GM23248 (cell line): ENCODE measurements at regions not wholly inside any gene's neighbourhood (a gene's known extent, or its start where the extent isn't known, plus 50 kb on each side); places are given as distances from the start of the nearest gene placed in this dataset.
"Not testable (repeated sequence)": the region's sequence is repeated elsewhere in the genome, so short reads cannot be mapped to it uniquely, and the experiment has no call there.

Experiments used
- DNase-seq: peaks from one replicate; pipeline ENCODE4 v3.0.0-alpha.2; 2015
- H2AFZ ChIP-seq: fragments of 200-600 bp; sonication (generic); 2 replicates; pipeline ENCODE4 v1.6.1; 2016; ENCODE audit warnings: antibody characterized with exemption
- H3F3A ChIP-seq: fragments of 200-600 bp; sonication (generic); 2 replicates; pipeline ENCODE4 v1.6.1; 2016; ENCODE audit warnings: mild to moderate bottlenecking, antibody characterized with exemption, mixed run types; ENCODE audit not compliant: insufficient read depth
- H3K27ac ChIP-seq: fragments of 200-600 bp; sonication (generic); 2 replicates; pipeline ENCODE4 v1.5.1; 2016; ENCODE audit warnings: mild to moderate bottlenecking
- H3K27me3 ChIP-seq: fragments of 200-600 bp; sonication (generic); replicated peaks from 2 replicates; pipeline ENCODE4 v1.6.1; 2016; ENCODE audit warnings: mild to moderate bottlenecking; ENCODE audit not compliant: insufficient read depth
- H3K36me3 ChIP-seq: fragments of 200-600 bp; sonication (generic); 2 replicates; pipeline ENCODE4 v1.6.1; 2016; ENCODE audit warnings: low read depth, mild to moderate bottlenecking
- H3K4me1 ChIP-seq: fragments of 200-600 bp; sonication (generic); 2 replicates; pipeline ENCODE4 v1.6.1; 2016; ENCODE audit warnings: mild to moderate bottlenecking; ENCODE audit not compliant: insufficient read depth
- H3K4me2 ChIP-seq: fragments of 200-600 bp; sonication (generic); one replicate; pipeline ENCODE4 v1.6.1; 2016; ENCODE audit warnings: mild to moderate bottlenecking; ENCODE audit not compliant: unreplicated experiment
- H3K4me3 ChIP-seq: fragments of 200-600 bp; sonication (generic); 2 replicates; pipeline ENCODE4 v1.5.1; 2016; ENCODE audit warnings: mild to moderate bottlenecking
- H3K79me2 ChIP-seq: fragments of 200-600 bp; sonication (generic); 2 replicates; pipeline ENCODE4 v1.6.1; 2016; ENCODE audit warnings: mild to moderate bottlenecking; ENCODE audit not compliant: insufficient read depth
- H3K9ac ChIP-seq: fragments of 200-600 bp; sonication (generic); 2 replicates; pipeline ENCODE4 v1.6.1; 2016; ENCODE audit warnings: mild to moderate bottlenecking
- H3K9me2 ChIP-seq: fragments of 200-600 bp; sonication (generic); 2 replicates; pipeline ENCODE4 v1.6.1; 2016; ENCODE audit warnings: mixed run types, mild to moderate bottlenecking, moderate library complexity; ENCODE audit not compliant: insufficient read depth
- H3K9me3 ChIP-seq: fragments of 200-600 bp; sonication (generic); one replicate; pipeline ENCODE4 v1.6.1; 2017; ENCODE audit warnings: low read depth
- H4K20me1 ChIP-seq: fragments of 200-600 bp; sonication (generic); 2 replicates; pipeline ENCODE4 v1.6.0; 2016; ENCODE audit not compliant: insufficient read depth
- EZH2 ChIP-seq: fragments of 200-600 bp; sonication (generic); IDR thresholded peaks from 2 replicates; pipeline ENCODE4 v1.6.1; 2018; ENCODE audit warnings: antibody characterized with exemption, mild to moderate bottlenecking; ENCODE audit not compliant: insufficient read depth, poor library complexity, severe bottlenecking
- EZH2phosphoT487 ChIP-seq: fragments of 200-600 bp; sonication (generic); IDR thresholded peaks from 2 replicates; pipeline ENCODE4 v1.6.1; 2018; ENCODE audit warnings: antibody characterized with exemption, moderate library complexity, mild to moderate bottlenecking, low read depth; ENCODE audit not compliant: insufficient read depth
- WGBS, 2 experiments: methylation state at CpG; one replicate each; pipeline ENCODE4 v1.1.6; 2015 to 2017; ENCODE audit warnings: low lambda C conversion rate in 2 of 2, low coverage in 1 of 2; ENCODE audit errors: missing lambda C conversion rate in 2 of 2; 5-methylcytosine and 5-hydroxymethylcytosine counted together
- in situ Hi-C: fragments of 300-500 bp; cut with MboI; formaldehyde crosslinking; loops from 2 replicates; pipeline ENCODE4 v1.15.0; 2020

- Histone ChIP-seq H3K36me3 (no peaks in the 10 kb centered on the region), H3K9me3 (no peaks in the 10 kb centered on the region), H3K27me3 (peaks cover 16% of the 10 kb centered on the region; the same call in 1 of the 2 replicates), H4K20me1 (no peaks in the 10 kb centered on the region), H3K4me2 (no peak overlapping the region), H3K9me2 (no peaks in the 10 kb centered on the region), H3K4me3 (no peak overlapping the region), H2AFZ (no peak overlapping the region), H3K9ac (no peak overlapping the region), H3K79me2 (no peaks in the 10 kb centered on the region), H3K27ac (no peak overlapping the region), H3F3A (no peaks in the 10 kb centered on the region), H3K4me1 (no peaks in the 10 kb centered on the region)
- TF ChIP-seq EZH2phosphoT487 (no peak), EZH2 (no peak)
- in situ Hi-C loops = no loop called here
- 93% methylated on average over 9 of the region's 9 CpGs for WGBS, 2 experiments
- DNase-seq = no peak
Measured at GRCh38 chr11:123338997-123339752, 90.9 kb upstream of the GRAMD1B start.

GRCh38 chr11:123338266-123338800, 91.7 kb upstream of the GRAMD1B start:
- in situ Hi-C loops = no loop called here
- H3F3A ChIP-seq = no peaks in the 10 kb centered on the region
- H3K4me2 ChIP-seq = no peak overlapping the region
- no peak overlapping the region for H3K9ac ChIP-seq
- H3K27ac ChIP-seq = no peak overlapping the region
- no peaks in the 10 kb centered on the region for H3K9me3 ChIP-seq
- H3K4me3 ChIP-seq = no peak overlapping the region
- H3K9me2 ChIP-seq = no peaks in the 10 kb centered on the region
- no peaks in the 10 kb centered on the region for H3K36me3 ChIP-seq
- H2AFZ ChIP-seq = no peak overlapping the region
- 76% methylated on average over 6 of the region's 6 CpGs for WGBS, 2 experiments
- H3K27me3 ChIP-seq = peaks cover 16% of the 10 kb centered on the region; the same call in 1 of the 2 replicates
- H3K79me2 ChIP-seq = no peaks in the 10 kb centered on the region
- no peak for TF ChIP-seq EZH2phosphoT487
- TF ChIP-seq EZH2 = no peak
- DNase-seq = no peak
- no peaks in the 10 kb centered on the region for H4K20me1 ChIP-seq
- no peaks in the 10 kb centered on the region for H3K4me1 ChIP-seq

GRCh38 chr11:123334925-123335324, 95.1 kb upstream of the GRAMD1B start:
- TF ChIP-seq EZH2 (no peak), EZH2phosphoT487 (no peak)
- Histone ChIP-seq H3K9me3 (no peaks in the 10 kb centered on the region), H3K9me2 (no peaks in the 10 kb centered on the region), H3K27me3 (peaks cover 9% of the 10 kb centered on the region; the same call in 1 of the 2 replicates), H3K4me1 (no peaks in the 10 kb centered on the region), H3K36me3 (no peaks in the 10 kb centered on the region), H2AFZ (no peak overlapping the region), H3K27ac (no peak overlapping the region), H3K4me3 (no peak overlapping the region), H3K9ac (no peak overlapping the region), H3K79me2 (no peaks in the 10 kb centered on the region), H4K20me1 (no peaks in the 10 kb centered on the region), H3F3A (no peaks in the 10 kb centered on the region), H3K4me2 (no peak overlapping the region)
- in situ Hi-C loops = no loop called here
- 46 to 63% methylated on average over 4 of the region's 4 CpGs for WGBS, 2 experiments
- no peak for DNase-seq

- H3K9me3 ChIP-seq, H4K20me1 ChIP-seq, H3K27me3 ChIP-seq, H3K9ac ChIP-seq, H3K79me2 ChIP-seq, H3K4me1 ChIP-seq, DNase-seq, H3K27ac ChIP-seq, H3K4me2 ChIP-seq, H3K4me3 ChIP-seq, H3F3A ChIP-seq, H3K36me3 ChIP-seq, H2AFZ ChIP-seq, in situ Hi-C loops, H3K9me2 ChIP-seq: not testable (repeated sequence)
- WGBS, 2 experiments = 81 to 92% methylated on average over 1 of the region's 1 CpG
Measured at GRCh38 chr11:123332577-123332976, 97.5 kb upstream of the GRAMD1B start.
